ENCODE measurements at regions not wholly inside any gene's neighbourhood (a gene's known extent, or its start where the extent isn't known, plus 50 kb on each side); places are given as distances from the start of the nearest gene placed in this dataset.

GRCh38 chr7:98795741-98796493, 73.9 kb downstream of the TMEM130 start:
- no CpG with 5 or more reads among the region's 12 CpGs for WGBS (ENCODE audit: extremely low coverage, insufficient read length, low lambda C conversion rate)
- H3K9me3 ChIP-seq (ENCODE audit: control insufficient read depth, low read depth, low read length) = no peaks in the 10 kb centered on the region
- H4K91ac ChIP-seq (ENCODE audit: insufficient read length, low read depth, low read length) = no peak overlapping the region
- H2BK15ac ChIP-seq (ENCODE audit: low read depth, low read length) = no peak overlapping the region
- H3K36me3 Mint-ChIP-seq (ENCODE audit: insufficient read depth in 1 of 3, low read depth in 3 of 3) = no peaks in the 10 kb centered on the region
- no peaks in the 10 kb centered on the region for H3K4me1 Mint-ChIP-seq
- H3K4ac ChIP-seq (ENCODE audit: low read depth, low read length) = no peak overlapping the region
- no peak overlapping the region for H3T11ph ChIP-seq (ENCODE audit: low read length)
- H3K9ac ChIP-seq (ENCODE audit: extremely low read depth, insufficient read length, low read length) = no peak overlapping the region
- no peaks in the 10 kb centered on the region for H3K79me1 ChIP-seq (ENCODE audit: insufficient read depth, low read depth, low read length, poor library complexity, severe bottlenecking)
- peaks cover 9 to 10% of the 10 kb centered on the region in 2 experiments for H3K9me3 Mint-ChIP-seq
- H3K14ac ChIP-seq (ENCODE audit: insufficient read depth, low read length) = no peak overlapping the region
- no peak overlapping the region for H2BK120ac ChIP-seq (ENCODE audit: low read depth, low read length, poor library complexity, severe bottlenecking)
- no peak overlapping the region for H4K8ac ChIP-seq (replicated peaks; ENCODE audit: insufficient read length, low read depth, low read length)
- no peaks in the 10 kb centered on the region for H3K27me3 Mint-ChIP-seq (ENCODE audit: low read depth)
- no peak overlapping the region for H2AK5ac ChIP-seq (ENCODE audit: insufficient read length, low read length)
- H3K27ac ChIP-seq (ENCODE audit: insufficient read length, low read depth, low read length) = no peak overlapping the region
- H3K27ac Mint-ChIP-seq = no peak overlapping the region
- no peak overlapping the region for H3K18ac ChIP-seq (ENCODE audit: insufficient read length, low read depth, low read length)
- no peaks in the 10 kb centered on the region for H4K20me1 ChIP-seq (ENCODE audit: control insufficient read depth, insufficient read depth, insufficient read length)
- H2BK5ac ChIP-seq (ENCODE audit: insufficient read length, low read length) = no peak overlapping the region
- H3K4me3 Mint-ChIP-seq = no peak overlapping the region
- no peaks in the 10 kb centered on the region for H3K27me3 ChIP-seq (ENCODE audit: insufficient read depth, low read length)
- no peak overlapping the region for H4K5ac ChIP-seq (ENCODE audit: insufficient read length, low read depth, low read length)
- no peak overlapping the region for H2AFZ ChIP-seq (ENCODE audit: low read length)
- no peak overlapping the region for H3K4me2 ChIP-seq (ENCODE audit: insufficient read depth, insufficient read length, low read length)
- no peak overlapping the region for H3K56ac ChIP-seq (ENCODE audit: insufficient read length, low read depth, low read length)
- H2BK12ac ChIP-seq (ENCODE audit: insufficient read length, low read depth, low read length) = no peak overlapping the region
- DNase-seq = no peak
- H3K23me2 ChIP-seq (ENCODE audit: insufficient read length, low read depth, low read length, poor library complexity, severe bottlenecking) = no peaks in the 10 kb centered on the region
- H3K4me1 ChIP-seq (ENCODE audit: insufficient read depth, low read length) = no peaks in the 10 kb centered on the region
- no peak for TF ChIP-seq CTCF (conservative IDR thresholded peaks at IDR 0.05)
- H2BK20ac ChIP-seq (ENCODE audit: low read depth, low read length, poor library complexity, severe bottlenecking) = no peak overlapping the region
- H3K23ac ChIP-seq (ENCODE audit: insufficient read length, low read depth, low read length) = no peak overlapping the region
- H3K79me2 ChIP-seq (ENCODE audit: insufficient read depth, low read length) = no peaks in the 10 kb centered on the region

All from H9 (cell line).